ENCODE measurements at regions not wholly inside any gene's neighbourhood (a gene's known extent, or its start where the extent isn't known, plus 50 kb on each side); places are given as distances from the start of the nearest gene placed in this dataset.

- DNase-seq (ENCODE audit: low read depth): no peak
- TF ChIP-seq CTCF (conservative IDR thresholded peaks at IDR 0.05; ENCODE audit: low read depth, low read length): no peak
- H3K4me3 ChIP-seq (ENCODE audit: low read depth, low read length): no peak overlapping the region
Observed at GRCh38 chr11:121696177-121696871, 243.6 kb upstream of the SORL1-AS1 start.

- no peak for TF ChIP-seq CTCF (conservative IDR thresholded peaks at IDR 0.05; ENCODE audit: low read depth, low read length)
- no peak overlapping the region for H3K4me3 ChIP-seq (ENCODE audit: low read depth, low read length)
- no peak for DNase-seq (ENCODE audit: low read depth)
Observed at GRCh38 chr11:121692236-121692635, 239.5 kb upstream of the SORL1-AS1 start.

GRCh38 chr11:121688860-121689614 lies 236.3 kb upstream of the SORL1-AS1 start:
- TF ChIP-seq CTCF (conservative IDR thresholded peaks at IDR 0.05; ENCODE audit: low read depth, low read length): no peak
- H3K4me3 ChIP-seq (ENCODE audit: low read depth, low read length): no peak overlapping the region
- DNase-seq (ENCODE audit: low read depth): no peak

GRCh38 chr11:121688055-121688491 lies 235.3 kb upstream of the SORL1-AS1 start:
- DNase-seq (ENCODE audit: low read depth): no peak
- TF ChIP-seq CTCF (conservative IDR thresholded peaks at IDR 0.05; ENCODE audit: low read depth, low read length): no peak
- H3K4me3 ChIP-seq (ENCODE audit: low read depth, low read length): no peak overlapping the region

GRCh38 chr11:121683791-121684190 lies 231.0 kb upstream of the SORL1-AS1 start:
- no peak for TF ChIP-seq CTCF (conservative IDR thresholded peaks at IDR 0.05; ENCODE audit: low read depth, low read length)
- DNase-seq (ENCODE audit: low read depth): no peak
- no peak overlapping the region for H3K4me3 ChIP-seq (ENCODE audit: low read depth, low read length)

Data from epithelial cell of proximal tubule (primary cell).